GM21528 (cell line): ENCODE measurements at regions not wholly inside any gene's neighbourhood (a gene's known extent, or its start where the extent isn't known, plus 50 kb on each side); places are given as distances from the start of the nearest gene placed in this dataset.

ENCODE experiments used
- ATAC-seq: cut with Tn5 transposase; IDR thresholded peaks from one replicate; pipeline ENCODE4 v1.9.1; 2021; ENCODE audit warnings: mild to moderate bottlenecking, moderate library complexity; ENCODE audit not compliant: unreplicated experiment, low FRiP score

- ATAC-seq = no peak
Measured at GRCh38 chr14:81829447-81829846, 295.8 kb upstream of the SEL1L start.

- no peak for ATAC-seq
Measured at GRCh38 chr14:81831128-81831820, 297.6 kb upstream of the SEL1L start.

DNA sequence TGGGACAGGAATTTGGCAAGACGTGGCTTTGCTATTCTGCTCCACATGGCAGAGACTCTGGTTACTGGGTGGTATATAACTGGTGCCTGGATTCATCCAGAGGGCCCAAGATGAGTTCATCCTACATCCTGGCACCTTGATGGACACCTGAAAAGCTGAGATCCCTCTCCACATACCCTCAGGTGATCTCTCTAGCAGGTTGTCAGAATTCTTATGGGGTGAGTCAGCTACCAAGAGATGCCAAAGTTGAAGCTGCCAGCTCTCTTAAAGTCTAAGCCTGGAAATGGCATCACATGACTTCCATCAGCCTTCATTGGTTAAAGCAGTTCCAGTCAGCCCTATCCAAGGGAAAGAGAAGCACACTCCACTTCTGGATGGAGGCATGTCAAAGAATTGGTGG is 300.7 kb upstream of the SEL1L start:
- no peak for ATAC-seq

- no peak for ATAC-seq
Measured at GRCh38 chr14:81837304-81837703, 303.7 kb upstream of the SEL1L start.

DNA sequence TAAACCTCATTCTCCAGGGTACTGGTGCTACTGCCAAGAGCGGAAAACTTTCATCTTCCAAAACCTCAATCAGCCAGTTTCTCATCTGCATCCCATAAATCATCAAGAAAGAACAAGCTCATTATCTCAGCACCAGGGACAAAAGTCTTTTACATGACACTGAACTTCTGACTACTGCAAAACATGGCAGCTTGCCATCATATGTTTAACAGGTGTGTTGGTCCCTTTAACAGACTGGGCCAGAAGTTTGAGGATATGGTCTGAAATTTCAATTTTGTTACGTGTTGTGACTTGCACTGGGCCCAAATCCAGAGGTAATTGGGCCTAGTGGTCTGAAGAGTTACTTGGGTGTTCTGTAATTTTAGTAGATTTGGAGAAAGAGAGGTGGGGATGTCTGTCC is 305.4 kb upstream of the SEL1L start:
- ATAC-seq = no peak

DNA sequence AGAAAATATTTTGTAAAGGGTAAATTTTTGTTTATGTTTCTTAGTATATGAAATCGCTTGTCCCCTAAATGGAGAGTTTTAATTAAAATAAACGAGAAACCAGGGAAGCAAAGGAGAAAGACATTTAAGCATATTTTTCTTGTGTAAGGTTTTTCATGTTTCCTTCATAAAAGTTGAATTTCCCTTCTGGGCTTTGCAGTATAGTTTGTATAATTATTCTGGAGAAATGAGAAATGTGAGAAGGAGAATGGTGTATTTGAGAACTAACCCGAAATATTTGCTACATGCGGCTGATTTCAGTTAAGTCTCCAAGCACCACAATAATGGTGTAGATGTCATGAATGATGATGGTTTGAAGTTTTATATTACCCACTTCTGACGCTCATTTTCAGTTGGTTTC is 307.7 kb upstream of the SEL1L start:
- no peak for ATAC-seq

- no peak for ATAC-seq
Measured at GRCh38 chr14:81849714-81850113, 316.1 kb upstream of the SEL1L start.

DNA sequence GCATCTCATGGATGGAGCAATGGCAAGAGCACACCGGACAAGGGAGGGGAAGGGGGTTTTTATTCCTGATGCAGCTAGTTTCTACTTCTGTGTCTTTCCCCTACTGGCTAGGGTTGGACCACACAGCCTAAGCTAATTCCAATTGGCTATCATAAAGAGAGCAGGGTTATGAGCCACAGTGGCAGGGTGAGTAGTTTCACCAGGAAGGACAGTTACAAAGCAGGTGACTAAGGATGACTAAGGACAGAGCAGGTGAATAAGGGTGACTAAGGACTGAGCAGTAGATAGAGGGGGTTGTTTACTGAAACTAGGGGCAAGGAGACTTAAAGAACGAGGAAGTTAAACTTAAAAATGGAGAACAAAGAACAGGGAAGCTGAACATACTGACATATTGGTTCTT is 321.4 kb upstream of the SEL1L start:
- ATAC-seq = no peak

GRCh38 chr14:81859046-81859445 is 325.4 kb upstream of the SEL1L start:
- no peak for ATAC-seq

- no peak for ATAC-seq
Measured at GRCh38 chr14:81868172-81868571, 334.5 kb upstream of the SEL1L start.

DNA sequence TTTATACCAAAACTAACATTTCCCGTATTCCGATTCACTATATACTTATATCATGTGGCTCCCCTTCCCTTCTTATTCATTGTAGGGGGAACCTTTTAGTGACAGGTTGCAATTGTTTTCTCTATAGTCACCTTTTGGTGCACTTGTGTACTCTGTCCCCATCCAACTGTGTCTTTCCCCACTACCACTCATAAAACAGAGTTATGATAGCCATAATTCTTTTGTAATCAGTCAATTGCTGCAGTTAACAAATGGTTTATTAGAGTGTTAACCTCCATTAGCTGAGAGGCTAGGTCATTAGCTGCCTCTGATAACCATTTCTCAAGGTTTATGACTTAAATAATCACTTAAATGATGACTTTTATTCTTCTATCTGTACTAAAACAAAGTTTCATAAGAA is 338.1 kb upstream of the SEL1L start:
- ATAC-seq = no peak

- ATAC-seq = no peak
Measured at GRCh38 chr14:81884382-81884781, 350.7 kb upstream of the SEL1L start.

GRCh38 chr14:81886588-81886987 is 352.9 kb upstream of the SEL1L start:
- ATAC-seq = no peak

GRCh38 chr14:81889529-81889928 is 355.9 kb upstream of the SEL1L start:
- no peak for ATAC-seq

- ATAC-seq = no peak
Measured at GRCh38 chr14:81890020-81890419, 356.4 kb upstream of the SEL1L start.

GRCh38 chr14:81903477-81903876 is 369.8 kb upstream of the SEL1L start:
- no peak for ATAC-seq

GRCh38 chr14:81927070-81927469 is 393.4 kb upstream of the SEL1L start:
- ATAC-seq = no peak

GRCh38 chr14:81931828-81932227 is 398.2 kb upstream of the SEL1L start:
- ATAC-seq = no peak

GRCh38 chr14:81936348-81936747 is 402.7 kb upstream of the SEL1L start:
- ATAC-seq = no peak

DNA sequence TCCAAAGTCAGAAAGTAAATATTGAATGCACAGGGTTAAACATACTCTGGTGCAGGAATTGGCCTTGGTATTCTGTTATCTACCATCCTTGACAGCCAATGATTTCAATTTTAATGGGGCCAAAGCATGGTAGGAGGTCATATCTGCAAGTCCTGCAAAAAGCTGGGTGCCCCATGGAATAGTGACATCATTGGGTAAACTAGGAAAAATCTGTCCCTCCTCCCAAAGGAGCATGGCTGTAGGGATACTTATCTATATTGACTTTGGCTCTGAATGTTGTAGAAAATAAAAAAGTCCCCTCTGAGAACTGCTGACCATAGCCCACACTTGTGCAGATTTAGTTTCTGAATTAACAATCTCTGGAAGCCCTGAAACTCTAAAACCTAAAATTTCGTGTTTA is 403.2 kb upstream of the SEL1L start:
- ATAC-seq = no peak

GRCh38 chr14:81938341-81938740 is 404.7 kb upstream of the SEL1L start:
- ATAC-seq = no peak

- no peak for ATAC-seq
Measured at GRCh38 chr14:81940651-81941050, 407.0 kb upstream of the SEL1L start.

DNA sequence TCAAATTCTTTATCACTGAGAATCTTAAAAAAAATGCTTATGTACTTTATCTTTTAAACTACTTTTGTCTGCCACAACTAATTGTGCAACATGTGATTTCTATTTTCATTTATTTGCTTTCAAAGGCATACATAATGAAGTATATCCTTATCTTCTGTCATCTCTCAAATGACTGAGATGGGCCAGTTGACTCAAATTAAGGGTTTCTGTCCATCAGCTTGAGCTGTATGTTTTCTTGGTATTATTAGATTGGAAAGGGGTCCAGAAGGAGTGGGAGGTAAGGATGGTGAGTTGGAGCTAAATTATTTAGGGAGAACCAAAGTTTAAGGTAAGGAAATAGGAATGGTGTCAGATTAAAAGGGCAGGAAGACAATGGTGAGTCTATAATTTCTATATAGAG is 408.4 kb upstream of the SEL1L start:
- ATAC-seq = no peak
